HG03521 (cell line): ENCODE measurements at regions not wholly inside any gene's neighbourhood (a gene's known extent, or its start where the extent isn't known, plus 50 kb on each side); places are given as distances from the start of the nearest gene placed in this dataset.
"Not testable (repeated sequence)": the region's sequence is repeated elsewhere in the genome, so short reads cannot be mapped to it uniquely, and the experiment has no call there.

Experiments
- ATAC-seq: cut with Tn5 transposase; IDR thresholded peaks from one replicate; pipeline ENCODE4 v1.9.1; 2021; ENCODE audit warnings: mild to moderate bottlenecking, moderate library complexity; ENCODE audit not compliant: unreplicated experiment

DNA sequence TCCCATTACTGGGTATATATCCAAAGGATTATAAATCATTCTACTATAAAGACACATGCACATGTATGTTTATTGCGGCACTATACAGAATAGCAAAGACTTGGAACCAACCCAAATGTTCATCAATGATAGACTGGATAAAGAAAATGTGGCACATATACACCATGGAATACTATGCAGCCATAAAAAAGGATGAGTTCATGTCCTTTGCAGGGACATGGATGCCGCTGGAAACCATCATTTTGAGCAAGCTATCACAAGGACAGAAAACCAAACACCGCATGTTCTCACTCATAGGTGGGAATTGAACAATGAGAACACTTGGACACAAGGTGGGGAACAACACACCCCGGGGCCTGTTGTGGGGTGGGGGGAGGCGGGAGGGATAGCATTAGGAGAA, 57.0 kb upstream of the NEUROD1 start:
- not testable (repeated sequence) for ATAC-seq

DNA sequence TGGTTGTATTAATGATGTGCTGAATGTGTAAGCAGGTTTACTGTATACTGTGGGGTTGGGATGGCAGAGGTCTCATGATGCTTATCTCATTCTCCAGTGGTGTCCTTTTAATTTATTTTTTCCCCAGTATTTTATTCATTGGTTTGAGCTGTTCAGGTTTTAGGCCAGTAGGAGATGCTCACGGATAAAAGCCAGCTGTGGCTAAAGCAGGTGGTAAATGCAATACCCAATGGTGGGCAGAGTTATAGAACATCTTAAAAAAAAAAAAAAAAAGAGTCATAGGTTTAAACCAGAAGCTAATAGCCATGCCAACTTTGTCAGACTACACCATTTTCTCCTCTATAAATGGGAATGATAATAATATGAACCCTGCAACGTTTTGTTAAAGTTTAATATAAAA, 57.8 kb upstream of the NEUROD1 start:
- no peak for ATAC-seq

DNA sequence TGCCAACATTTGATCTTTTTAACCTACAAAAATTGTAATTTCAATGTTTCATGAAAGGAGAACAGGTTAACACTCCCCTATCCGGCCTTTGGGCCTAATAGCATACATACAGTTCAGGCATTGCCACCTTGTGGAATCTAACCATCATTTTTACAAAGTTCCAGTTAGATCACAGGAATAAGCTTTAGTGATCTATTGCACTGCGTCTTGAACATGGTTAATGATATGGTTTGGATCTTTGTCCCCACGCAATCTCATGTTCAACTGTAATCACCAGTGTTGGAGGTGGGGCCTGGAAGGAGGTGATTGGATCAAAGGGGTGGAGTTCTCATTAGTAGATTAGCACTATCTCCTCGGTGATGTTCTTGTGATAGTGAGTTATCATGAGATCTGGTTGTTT, 58.2 kb upstream of the NEUROD1 start:
- no peak for ATAC-seq

DNA sequence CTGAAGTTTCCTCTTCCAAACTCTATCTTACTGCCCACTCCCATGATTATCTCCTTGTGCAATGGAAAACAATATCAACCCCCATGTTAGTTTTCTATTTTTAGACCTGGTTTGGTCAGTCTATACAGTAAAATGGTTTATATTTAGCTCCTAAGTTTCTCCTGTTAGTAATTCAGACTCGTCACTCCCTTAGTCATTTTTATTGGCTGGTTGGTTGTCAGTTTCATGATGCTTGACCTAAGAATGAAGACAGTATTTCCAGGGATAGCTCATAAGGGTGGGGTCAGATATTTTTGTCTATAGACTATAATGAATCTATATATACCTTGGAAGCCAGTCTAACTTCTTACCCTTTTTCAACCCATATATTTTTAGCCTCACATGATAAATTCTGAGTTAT, 61.4 kb upstream of the NEUROD1 start:
- ATAC-seq, result no peak

DNA sequence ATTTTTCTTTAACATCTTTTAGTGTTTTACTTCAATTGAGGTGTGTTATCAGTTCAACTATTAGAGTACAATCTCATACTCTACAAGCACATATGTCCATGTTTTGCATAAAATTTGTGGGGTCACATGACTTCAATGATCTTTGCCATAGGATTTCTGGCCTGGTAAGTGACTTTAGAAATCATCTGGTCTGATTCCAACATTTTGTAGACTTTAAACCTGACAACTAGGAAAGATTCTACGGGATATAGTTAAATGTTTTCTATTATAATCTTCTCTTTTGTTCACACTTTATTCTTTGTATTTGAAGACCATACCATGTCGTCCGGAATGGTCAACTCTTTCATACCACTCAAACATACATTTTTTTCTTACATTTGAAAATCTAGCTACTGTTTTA, 62.0 kb upstream of the NEUROD1 start:
- no peak for ATAC-seq

DNA sequence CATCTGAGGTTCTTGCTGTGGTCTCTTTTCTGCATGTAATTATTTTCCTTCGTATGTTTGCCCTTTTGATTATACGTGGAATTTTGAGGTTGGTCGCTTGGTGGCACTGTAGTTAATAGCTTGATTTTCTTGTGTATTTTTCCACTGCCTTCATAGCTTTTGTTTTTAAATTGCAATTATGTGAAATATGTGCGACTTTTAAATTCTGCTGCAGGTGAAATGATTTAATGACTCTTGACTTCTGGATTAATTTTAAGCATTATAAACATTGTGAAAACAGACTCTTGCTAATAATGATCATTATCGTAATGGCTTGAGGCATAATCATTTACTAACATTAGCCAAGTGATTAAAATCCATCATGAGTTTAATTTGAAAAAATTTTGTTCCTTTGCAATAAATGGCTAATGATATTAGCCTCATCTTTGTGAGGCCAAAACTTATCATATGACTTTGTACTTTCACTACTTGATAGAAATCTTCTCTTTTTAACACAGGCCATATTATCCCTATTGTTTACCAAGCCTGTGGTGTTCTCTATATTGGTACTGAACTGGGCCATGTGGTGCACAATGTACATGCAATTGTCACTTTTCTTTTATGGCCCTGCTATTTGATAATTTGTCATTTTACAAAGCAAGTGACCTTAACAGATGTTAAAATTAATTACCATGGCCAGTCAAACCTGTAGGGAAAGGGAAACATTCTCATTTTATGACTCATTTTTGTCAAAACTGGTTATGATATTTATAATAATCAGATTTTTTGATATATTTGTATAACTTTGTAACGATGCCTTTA, 62.8 kb upstream of the NEUROD1 start:
- ATAC-seq, result no peak

DNA sequence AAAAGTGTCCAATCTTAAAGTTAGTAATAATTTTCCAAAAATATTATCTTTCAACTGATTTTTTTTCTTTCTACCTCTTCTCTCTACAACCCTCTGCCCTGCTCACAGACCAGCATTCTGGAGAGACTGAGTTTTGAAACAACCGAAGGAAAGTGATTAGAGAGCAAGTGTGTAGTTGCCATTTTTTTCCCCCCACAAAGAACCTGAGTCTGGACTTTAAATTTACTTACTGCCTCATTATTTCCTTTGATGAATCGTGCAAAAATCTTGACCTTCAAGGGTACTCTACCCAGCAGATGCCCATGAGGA, 63.4 kb upstream of the NEUROD1 start:
- no peak for ATAC-seq

DNA sequence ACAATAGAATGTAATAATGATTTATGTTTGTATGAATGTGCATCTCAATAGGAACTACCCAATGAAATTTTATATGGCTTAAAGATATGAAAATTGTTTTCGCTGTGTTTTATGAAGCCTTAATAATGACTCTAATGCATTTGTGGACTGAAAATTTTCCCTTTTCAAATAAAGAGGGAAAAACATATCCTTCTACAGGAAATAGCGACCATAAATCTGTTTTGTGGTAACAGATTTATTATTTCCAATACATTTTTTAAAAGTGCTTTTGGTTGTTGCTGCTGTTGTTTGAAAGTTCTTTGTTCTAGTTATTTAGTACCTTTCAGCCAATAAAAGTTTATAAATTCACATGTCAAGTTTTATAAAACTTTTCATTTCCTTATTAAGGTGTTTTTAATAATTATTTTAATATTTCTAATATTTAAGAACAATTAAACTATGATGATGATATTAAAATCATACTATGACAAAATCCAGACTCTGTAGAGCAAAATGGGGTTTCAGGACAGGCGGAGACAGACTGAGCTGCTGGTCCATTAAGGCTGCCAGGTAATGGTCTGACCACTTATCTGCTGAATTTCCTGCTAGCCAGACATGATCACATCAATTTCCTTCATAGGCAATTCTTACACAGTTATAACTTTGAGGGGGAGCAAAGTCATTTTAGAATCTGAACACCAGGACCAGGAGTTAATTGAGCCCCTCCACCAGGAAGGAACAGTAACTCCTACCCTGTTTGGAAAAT, 65.7 kb upstream of the NEUROD1 start:
- no peak for ATAC-seq

DNA sequence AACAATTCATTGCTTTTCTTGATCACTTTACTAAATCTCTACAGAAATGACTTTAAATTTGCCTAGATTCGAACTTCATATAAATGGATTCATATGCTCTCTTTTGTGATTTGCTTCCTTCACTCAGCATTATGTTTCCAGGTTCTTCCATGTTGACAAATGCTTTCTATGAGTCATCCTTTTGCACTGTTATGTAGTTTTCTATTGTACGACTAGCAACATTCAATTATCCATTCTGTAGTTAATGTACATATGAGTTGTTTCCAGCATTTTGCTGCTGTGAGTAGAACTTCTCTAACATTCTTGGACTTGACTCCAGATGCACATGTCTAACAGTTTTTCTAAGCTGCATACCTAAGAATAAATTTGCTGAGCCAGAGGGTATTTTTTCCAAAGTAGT, 66.5 kb upstream of the NEUROD1 start:
- no peak for ATAC-seq

DNA sequence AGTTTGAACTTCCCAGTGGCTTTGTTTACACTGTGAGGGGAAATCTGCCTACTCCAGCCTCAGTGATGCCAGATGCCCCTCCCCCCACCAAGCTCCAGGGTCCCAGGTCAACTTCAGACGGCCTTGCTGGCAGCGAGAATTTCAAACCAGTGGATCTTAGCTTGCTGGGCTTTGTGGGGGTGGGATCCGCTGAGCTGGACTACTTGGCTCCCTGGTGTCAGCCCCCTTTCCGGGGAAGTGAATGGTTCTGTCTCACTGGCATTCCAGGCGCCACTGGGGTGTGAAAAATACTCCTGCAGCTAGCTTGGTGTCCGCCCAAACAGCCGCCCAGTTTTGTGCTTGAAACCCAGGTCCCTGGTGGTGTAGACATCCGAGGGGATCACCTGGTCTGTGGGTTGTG, 70.0 kb upstream of the NEUROD1 start:
- no peak for ATAC-seq

DNA sequence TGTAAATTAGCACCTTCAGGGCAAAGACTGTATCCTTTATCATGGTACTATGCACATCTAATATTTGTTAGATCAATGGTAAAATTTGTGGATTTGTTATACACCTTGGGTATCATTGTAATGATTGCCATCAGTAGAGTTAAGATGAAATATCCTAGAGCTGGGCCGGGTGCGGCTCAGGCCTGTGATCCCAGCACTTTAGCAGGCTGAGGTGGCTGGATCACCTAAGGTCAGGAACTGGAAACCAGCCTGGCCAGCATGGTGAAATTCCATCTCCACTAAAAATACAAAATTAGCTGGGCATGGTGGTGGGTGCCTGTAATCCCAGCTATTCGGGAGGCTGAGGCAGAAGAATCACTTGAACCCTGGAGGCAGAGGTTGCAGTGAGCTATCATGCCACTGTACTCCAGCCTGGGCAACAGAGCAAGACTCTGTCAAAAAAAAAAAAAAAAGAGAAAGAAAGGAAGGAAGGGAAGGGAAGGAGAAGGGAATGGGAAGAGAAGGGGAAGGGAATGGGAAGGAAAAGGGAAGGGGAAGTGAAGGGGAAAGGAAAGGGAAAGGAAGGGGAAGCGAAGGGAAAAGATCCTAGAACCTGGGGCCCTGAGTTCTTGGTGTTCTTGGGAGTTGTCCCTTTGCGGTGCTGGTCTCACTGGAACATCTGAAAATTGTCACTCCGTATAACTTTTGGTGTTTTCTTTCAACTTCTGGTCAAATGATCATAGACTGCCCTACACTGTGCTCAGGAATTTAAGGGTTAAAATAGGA, 71.1 kb upstream of the NEUROD1 start:
- no peak for ATAC-seq

DNA sequence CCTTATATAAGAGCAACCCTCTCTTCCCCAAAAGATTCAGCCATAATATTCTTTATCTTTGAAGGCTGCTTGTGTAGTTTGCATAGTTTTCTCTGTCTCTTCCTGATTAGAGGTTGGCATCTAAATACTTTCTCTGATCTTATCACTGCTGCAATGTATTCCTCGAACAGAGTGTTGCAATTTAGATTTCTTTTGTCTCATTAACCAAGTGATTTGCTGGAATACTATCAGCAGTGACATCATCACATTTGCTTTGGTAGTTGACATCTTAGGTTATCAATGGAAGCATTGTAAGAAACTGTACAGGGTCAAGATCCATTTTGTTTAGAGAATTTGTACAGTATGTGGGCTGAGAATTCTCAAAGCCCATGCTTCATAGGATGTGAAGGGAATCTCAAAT, 72.0 kb upstream of the NEUROD1 start:
- no peak for ATAC-seq

DNA sequence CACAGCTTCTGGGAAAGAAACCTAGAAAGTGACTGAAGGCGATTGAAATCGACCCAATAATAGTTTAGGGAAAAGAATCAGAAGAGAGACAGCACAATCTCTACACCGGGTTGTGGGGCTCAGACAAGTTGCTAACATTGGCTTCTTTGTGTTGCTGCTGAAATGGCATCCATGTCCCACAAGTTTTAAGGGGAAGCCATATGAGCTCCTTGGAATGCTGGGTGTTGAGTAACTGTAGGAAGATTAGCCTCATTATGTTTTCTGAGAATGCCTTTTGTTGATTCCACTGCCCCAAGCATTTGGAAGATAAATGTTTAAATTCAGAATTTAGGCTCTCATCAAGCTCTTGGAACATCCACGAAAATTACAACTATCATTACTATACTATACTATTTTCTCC, 73.4 kb upstream of the NEUROD1 start:
- no peak for ATAC-seq

DNA sequence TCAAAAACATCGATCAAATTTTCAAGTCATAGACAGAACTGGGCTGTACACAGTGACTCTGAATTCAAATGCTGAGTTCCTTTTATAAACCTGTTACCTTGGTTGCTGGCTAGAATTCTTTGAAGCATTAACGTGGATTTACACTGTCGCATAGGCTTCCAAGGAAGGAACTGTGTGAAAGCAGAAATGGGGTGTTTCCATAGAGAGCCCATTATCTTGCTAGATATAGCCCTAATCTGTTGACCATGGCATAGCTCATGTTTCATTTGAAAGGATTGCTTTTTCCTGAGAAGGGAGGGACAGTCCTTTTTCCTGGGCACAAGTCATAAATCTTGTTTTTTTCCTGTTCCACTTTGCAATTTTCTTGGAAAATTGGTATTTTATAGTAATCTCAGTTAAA, 73.8 kb upstream of the NEUROD1 start:
- no peak for ATAC-seq

DNA sequence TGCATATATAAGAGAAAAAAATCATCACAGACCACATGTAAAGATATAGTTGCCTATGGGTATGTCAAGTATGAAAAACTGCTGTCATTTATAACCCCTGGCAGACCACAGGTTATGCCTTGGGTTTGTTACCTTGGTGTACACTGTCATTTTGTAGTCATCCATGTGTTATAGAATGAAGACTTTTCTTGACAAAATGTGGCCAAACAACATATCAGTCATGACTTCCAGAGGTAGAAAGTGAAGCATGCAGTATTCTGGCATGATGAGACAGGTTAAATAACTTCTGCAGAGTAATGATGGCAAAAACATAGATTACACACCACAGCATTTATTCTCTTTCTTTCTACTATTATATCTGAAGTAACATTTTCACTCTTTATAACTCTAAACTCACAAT, 74.9 kb upstream of the NEUROD1 start:
- ATAC-seq, result no peak

DNA sequence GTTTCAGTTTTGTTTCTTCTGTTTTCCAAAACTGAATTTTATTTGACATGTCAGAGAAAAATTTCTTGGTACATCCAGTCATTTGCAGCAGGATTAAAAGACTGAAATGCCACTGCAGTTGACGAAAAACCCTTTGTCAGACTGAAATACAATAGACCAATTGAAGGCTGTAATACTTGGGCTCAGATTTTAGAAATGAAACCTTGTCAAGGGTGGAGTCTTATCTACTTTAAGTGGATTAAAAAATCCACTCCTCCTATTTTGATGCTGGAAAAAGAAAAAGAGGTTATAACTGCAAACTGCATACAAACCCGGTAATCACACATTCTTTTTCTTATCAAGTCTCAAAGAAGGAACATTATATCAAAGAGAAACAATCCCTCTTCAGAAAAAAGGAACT, 80.2 kb upstream of the NEUROD1 start:
- ATAC-seq, result no peak

DNA sequence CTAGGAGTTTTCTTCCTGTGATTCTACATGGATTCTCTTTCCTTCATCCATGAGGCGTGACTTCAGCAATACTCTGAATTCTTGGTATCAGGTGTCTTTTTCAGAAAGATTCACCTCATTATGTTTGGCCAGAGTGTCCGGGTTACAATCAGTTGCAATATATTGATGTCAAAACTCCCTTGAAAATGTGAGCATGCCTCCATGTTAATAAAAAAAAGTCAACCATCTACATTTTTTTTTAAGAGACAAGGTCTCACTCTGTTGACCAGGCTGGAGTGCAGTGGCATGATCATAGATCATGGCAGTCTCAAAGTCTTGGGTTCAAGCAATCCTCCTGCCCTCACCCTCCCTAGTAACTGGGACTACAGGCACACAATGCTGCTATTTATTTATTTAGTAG, 80.9 kb upstream of the NEUROD1 start:
- no peak for ATAC-seq

DNA sequence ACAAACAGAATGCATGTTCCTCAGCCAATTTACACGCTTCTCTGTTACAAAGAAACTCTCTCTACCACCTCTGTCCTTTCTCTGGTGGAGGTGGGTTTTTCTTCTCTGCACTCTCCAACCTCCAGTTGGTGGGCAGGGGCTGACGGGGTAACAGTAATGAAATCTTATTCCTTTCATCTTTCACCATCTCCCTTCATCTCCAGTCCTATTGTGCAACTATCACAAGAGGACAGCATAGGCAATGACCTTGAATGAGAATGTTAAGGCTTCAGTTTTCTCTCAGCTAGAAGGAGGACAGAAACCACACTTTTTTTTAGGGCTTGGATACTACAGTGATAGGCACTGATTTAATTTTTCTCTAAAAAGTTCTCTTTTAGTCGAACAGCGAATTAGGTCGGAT, 81.7 kb upstream of the NEUROD1 start:
- no peak for ATAC-seq

DNA sequence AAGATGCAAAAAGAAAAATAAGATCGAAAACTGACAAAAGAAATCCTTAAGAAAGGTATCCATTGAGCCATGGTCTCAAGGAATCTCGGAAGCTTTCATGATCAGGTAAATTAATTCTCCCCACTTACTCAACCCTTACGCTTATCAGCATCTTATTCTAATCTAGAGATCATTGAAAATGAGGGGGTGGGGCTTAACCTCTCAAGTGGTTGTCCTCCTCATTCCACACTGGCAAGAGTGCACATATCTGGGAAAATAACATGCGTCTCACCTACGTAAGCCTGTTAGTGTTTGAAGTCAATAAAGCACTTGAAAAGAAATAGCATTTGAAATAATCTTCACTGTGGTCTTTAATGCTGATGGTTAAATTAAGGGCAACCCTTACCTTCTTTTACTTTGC, 82.5 kb upstream of the NEUROD1 start:
- ATAC-seq, result no peak

DNA sequence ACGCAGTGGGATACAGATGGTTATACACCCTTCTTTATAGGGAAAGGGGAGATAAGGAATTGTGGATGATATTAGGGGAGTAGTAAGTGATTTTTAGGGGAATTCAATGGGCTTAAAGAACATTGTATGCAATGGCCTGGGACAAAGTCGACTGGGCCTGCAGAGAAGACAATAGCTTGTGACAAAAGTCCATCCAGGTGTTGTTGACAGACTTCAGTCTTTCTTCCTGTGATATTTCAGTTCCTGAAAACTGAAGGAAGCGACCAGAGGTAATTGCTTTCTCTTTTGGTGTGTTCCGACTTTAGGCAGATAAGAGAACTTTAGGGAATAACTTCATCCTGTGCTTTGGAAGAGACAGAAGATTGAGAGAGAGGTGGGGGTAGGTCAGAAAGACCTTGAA, 83.1 kb upstream of the NEUROD1 start:
- ATAC-seq, result no peak

DNA sequence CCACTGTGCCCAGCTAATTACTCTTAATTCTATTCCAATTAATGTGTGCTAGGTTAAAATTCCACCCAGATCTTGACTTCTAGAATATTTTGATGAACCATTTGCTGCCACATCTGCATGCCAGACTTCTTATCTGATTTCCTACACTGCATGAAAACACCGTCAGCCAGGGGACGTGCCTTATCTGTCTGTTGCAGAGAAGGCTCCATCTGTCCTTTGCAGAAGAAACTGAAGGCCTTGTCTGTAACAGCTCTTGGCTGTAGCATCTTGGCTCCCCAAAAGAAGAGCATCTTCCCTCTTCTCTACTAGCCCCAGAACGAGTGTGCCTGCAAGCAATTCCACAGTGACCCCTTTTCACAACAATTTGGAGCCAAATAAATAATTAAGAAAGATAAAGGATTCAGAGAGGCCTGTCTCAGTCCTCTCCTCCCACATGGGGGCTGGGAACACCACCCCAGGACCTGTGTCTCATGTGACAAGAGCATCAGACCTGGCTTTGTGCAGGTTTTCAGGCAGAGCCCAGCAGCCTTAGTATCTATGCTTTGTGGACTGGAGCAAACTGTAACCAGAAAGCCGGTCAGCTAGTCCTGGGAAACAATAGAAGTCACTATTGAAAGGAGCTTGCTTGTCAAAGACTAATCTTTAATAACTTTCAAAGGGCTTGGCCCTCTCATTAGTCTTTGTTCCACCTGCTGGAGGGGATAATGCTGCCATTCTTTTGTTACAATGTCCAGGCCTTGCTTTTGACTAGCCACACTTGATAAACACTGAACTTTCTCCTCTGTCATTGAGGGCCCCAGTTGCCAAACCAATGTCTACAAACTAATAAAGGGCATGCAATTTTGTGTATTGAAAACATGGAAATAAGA, 84.0 kb upstream of the NEUROD1 start:
- no peak for ATAC-seq
